SJSA1 (cell line): ENCODE measurements at regions not wholly inside any gene's neighbourhood (a gene's known extent, or its start where the extent isn't known, plus 50 kb on each side); places are given as distances from the start of the nearest gene placed in this dataset.

ENCODE experiments used
- DNase-seq, 2 experiments: peaks; one replicate each; pipeline ENCODE4 v3.0.0-alpha.2; 2015 to 2020; ENCODE audit warnings: low spot score in 2 of 2, low read depth in 1 of 2
- H3K27ac ChIP-seq: fragments of 250-450 bp; sonication (Bioruptor Pico); 2 replicates; pipeline ENCODE4 v1.5.1; 2020; ENCODE audit warnings: mild to moderate bottlenecking, moderate library complexity
- H3K27me3 ChIP-seq: fragments of 250-450 bp; sonication (Bioruptor Pico); replicated peaks from 2 replicates; pipeline ENCODE4 v1.5.1; 2020; ENCODE audit warnings: mild to moderate bottlenecking, moderate library complexity
- H3K36me3 ChIP-seq: fragments of 250-450 bp; sonication (Bioruptor Pico); 2 replicates; pipeline ENCODE4 v1.5.1; 2020; ENCODE audit warnings: mild to moderate bottlenecking
- H3K4me1 ChIP-seq: fragments of 250-450 bp; sonication (Bioruptor Pico); replicated peaks from 2 replicates; pipeline ENCODE4 v1.6.1; 2021; ENCODE audit warnings: mild to moderate bottlenecking
- H3K4me3 ChIP-seq: fragments of 250-450 bp; sonication (Bioruptor Pico); 2 replicates; pipeline ENCODE4 v1.5.1; 2020; ENCODE audit warnings: mild to moderate bottlenecking
- H3K9me3 ChIP-seq: fragments of 250-450 bp; sonication (Bioruptor Pico); replicated peaks from 2 replicates; pipeline ENCODE4 v1.5.1; 2020; ENCODE audit warnings: mild to moderate bottlenecking

DNA sequence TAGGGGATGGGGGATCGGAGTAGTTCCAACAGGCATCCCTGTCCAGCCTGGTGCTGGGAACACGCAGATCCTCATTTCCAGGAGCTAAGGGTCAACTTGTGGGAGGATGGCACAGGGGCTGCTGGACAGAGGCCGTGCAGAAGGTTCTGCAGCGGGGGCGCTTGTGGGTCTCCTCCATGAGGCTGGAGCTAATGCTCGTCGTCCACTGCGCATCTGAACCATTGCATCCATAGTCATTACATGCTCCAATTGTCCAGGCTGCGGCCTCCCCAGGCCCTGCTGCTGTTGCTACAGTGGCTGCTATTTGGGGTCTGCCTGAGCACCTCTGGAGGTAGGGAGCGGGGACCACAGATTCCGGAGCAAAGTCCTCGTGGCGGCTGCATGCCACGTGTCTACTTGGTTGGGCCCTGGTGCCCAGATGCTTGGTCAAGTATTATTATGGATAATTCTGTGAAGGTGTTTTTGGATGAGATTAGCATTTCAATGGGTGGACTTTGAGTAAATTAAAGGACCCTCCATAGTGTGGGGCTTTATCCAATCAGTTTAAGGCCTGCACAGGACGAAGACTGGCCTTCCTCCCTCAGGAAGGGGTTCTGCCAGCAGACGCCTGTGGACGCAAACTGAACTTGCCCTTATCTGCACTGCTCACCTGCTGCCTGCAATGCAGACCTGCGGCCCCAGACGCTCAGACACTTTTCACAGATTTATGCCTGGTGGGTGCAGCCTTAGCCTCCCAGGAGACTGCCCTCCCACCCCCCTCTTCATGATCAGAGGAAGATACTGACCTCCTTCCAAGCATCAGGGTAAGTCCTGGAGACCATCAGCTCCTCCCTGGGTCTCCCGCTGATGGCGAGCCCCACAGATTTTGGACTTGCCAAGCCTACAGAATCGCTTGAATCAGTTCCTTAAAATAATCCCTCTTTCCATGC, 127.5 kb upstream of the IRX4 start:
- Histone ChIP-seq H3K36me3 (no peaks in the 10 kb centered on the region), H3K27me3 (no peaks in the 10 kb centered on the region; the same call in none of the 2 replicates), H3K27ac (no peak overlapping the region), H3K4me3 (no peak overlapping the region), H3K4me1 (no peaks in the 10 kb centered on the region), H3K9me3 (no peaks in the 10 kb centered on the region)
- no peak for DNase-seq

DNA sequence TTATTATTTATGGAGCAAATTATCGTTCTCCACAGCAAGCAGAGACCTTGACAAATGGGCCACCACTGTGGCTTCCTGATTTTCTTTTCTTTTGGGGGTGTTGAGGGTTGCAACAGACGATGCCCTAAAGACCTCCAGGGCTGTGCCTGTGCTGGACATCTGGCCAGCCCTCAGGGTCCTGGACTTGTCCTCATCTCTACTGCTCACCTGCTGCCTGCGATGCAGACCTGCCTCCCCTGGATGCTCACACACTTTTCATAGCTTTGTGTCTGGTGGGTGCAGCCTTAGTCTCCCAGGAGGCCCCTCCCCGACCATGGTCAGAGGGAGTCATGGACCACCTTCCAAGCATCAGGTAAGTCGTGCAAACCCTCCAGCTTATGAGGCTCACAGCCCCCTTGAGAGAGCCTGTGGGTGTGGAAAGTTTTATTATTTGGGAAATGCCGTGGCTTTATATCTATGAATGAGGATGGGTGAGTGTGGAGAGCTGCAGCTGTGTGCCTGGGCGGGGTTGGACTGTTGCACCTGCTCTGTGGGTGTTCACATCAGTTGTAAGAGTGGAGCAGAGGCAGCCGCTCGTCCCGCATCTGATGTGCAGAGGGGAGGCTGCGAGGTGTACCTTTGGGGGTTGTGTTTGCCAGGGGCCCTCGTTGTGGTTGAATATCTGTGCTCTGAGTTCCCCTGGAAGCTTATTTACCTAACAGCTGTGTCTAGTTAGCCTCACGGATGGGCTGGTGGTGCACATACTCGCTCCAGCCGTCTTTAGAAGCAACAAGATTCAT, 126.3 kb upstream of the IRX4 start:
- Histone ChIP-seq H3K27ac (no peak overlapping the region), H3K27me3 (no peaks in the 10 kb centered on the region; the same call in 1 of the 2 replicates), H3K4me1 (no peaks in the 10 kb centered on the region), H3K36me3 (no peaks in the 10 kb centered on the region), H3K9me3 (no peaks in the 10 kb centered on the region), H3K4me3 (no peak overlapping the region)
- no peak for DNase-seq

DNA sequence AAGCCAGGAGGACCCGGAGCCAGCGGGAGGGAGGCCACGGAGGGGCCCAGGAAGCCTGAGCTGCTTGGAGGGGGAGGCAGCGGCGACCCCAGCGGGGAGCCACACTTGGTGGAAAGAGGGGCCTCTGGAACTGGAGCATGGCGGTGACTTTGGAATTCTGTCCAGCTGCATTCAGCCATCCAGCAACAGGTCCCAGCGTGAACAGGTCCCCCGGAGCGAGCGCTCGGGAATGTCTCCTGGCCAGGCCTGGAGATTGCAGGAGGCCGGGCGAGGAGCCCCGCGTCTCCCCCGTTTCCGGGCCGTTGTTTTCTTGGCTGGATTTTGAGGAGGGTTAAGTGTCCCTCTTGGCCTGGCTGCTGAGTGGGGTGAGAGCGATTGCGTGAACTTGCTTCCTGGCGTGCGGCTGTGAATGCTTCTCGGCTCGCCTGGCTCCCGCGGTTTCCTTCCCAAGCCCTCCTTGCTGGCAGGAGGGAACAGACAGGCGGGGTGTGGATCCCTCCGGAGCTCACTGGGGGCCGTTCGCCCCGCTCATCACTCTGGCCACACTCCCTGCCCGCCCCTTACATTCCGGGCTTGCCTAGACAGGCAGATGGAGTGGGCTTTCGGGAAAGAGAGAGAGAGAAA, 125.3 kb upstream of the IRX4 start:
- Histone ChIP-seq H3K27ac (no peak overlapping the region), H3K4me3 (no peak overlapping the region), H3K36me3 (no peaks in the 10 kb centered on the region), H3K27me3 (peaks cover 1% of the 10 kb centered on the region; the same call in 1 of the 2 replicates), H3K9me3 (no peaks in the 10 kb centered on the region), H3K4me1 (no peaks in the 10 kb centered on the region)
- DNase-seq, result no peak

DNA sequence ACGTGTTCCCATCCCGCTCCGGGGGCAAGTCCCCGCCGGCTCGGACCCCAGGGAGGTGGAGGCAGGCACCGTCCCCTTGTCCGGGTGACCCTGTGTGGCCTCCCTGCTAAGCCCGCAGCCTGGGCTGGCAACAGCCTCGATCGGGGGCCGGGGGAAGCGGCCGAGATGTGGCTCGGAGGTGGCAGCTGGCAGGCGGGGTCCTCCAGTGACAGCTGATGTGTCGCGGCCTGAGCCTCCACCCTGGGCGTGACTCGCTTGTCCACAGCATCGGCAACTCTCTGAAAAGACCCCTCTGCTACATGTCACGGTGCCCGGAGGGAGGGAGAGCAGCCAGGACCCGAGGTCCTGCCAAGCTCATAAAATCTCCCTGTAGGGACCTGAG, 124.8 kb upstream of the IRX4 start:
- DNase-seq, result no peak
- Histone ChIP-seq H3K9me3 (no peaks in the 10 kb centered on the region), H3K36me3 (no peaks in the 10 kb centered on the region), H3K4me3 (no peak overlapping the region), H3K4me1 (no peaks in the 10 kb centered on the region), H3K27me3 (peaks cover 3% of the 10 kb centered on the region; the same call in 1 of the 2 replicates), H3K27ac (no peak overlapping the region)

DNA sequence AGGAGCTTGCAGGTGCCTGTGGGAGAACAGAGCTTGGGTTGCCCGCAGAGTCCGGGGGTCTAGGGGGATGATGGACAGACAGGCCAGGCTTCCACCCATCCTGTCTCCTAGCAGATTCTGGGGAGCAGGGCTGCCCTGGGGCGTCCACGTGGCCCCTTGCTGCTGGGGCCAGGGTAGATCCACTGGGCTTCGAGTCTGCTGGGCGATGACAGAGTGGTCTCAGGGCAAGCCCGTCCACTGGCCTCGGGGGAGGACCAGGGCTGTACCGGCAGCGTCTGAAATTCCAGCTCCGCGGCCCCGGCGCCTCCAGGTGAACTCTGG, 124.2 kb upstream of the IRX4 start:
- DNase-seq, result no peak
- Histone ChIP-seq H3K4me1 (no peaks in the 10 kb centered on the region), H3K4me3 (no peak overlapping the region), H3K36me3 (no peaks in the 10 kb centered on the region), H3K27me3 (peaks cover 3% of the 10 kb centered on the region; the same call in 1 of the 2 replicates), H3K27ac (no peak overlapping the region), H3K9me3 (no peaks in the 10 kb centered on the region)

DNA sequence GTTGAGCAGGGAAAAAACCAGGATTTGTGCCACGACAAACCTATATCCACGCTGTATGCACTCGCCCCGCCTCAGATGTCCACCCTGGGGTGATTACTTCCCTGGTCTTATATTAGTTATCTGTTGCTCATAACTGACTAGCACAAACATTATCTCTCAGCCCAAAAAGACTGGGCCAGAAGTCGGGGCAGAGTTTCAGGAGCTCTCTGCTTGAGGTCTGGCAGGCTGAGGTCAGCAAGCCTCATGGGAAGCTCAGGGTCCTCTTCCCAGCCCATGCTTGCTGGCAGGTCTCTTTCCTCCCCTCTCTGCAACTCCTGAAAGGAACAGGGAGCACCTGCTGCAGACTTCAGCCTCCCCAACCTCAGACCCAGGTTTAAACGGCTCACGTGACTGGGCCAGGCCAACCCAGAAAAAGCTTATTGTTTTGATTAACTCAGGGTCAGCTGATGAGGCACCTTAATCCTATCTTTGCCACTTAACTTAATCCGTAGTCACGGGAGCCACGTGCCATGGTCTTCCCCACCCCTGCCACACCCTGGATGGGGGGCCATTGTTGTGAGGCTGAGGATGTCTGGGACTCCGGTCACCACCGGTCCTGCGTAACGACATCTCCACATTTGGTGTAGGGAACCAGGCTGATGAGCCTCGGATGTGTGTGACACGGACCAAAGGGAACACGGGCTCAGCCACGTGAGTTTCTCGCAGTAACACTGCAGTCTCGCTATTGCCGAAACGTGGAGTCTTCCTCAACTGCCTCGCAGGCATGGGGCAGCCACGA, 123.7 kb upstream of the IRX4 start:
- H3K9me3 ChIP-seq, result no peaks in the 10 kb centered on the region
- DNase-seq, result no peak
- H3K27me3 ChIP-seq, result peaks cover 3% of the 10 kb centered on the region; the same call in 1 of the 2 replicates
- H3K4me3 ChIP-seq, result no peak overlapping the region
- no peak overlapping the region for H3K27ac ChIP-seq
- H3K4me1 ChIP-seq, result no peaks in the 10 kb centered on the region
- H3K36me3 ChIP-seq, result no peaks in the 10 kb centered on the region

DNA sequence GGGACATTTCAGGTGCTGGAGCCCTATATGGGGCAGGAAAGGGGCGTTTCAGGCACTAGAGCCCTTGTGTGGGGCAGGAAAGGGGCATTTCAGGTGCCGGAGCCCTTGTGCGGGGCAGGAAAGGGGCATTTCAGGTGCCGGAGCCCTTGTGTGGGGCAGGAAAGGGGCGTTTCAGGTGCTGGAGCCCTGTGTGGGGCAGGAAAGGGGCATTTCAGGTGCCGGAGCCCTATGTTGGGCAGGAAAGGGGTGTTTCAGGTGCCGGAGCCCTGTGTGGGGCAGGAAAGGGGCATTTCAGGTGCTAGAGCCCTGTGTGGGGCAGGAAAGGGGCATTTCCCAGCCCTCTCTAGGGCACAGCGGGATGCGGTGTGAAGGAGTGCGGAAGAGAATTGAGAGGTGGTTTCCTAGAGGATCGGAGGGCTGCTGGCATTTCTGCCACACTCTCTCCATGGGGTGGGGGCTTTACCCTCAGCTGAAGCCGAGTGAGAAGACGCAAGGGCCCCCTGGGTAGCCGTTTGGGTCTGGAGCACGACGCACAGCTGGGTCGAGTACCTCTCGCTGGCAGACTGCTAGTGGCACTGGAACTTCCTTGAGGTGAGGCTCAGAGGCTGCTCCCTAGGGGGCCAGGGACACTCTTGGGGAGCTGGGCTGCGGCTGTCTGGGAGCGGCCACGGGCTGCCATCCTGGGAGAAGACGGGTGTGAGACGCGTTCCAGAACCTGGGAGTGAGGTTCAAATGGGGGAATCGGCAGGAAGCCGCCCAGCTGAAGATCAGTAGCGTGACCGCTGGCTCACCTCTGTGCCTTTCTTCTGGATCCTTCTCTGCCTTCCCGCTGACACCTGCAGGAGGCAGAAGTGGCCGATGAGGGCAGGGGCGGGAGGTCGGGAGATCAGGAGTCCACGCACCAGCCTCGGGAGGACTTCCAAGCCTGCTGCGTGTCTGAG, 122.6 kb upstream of the IRX4 start:
- Histone ChIP-seq H3K9me3 (0 out of 2 replicates have a peak, but pooled peaks cover 4% of the 10 kb centered on the region), H3K27ac (no peak overlapping the region), H3K36me3 (no peaks in the 10 kb centered on the region), H3K27me3 (peaks cover 3% of the 10 kb centered on the region; the same call in 1 of the 2 replicates), H3K4me1 (no peaks in the 10 kb centered on the region), H3K4me3 (no peak overlapping the region)
- no peak for DNase-seq

DNA sequence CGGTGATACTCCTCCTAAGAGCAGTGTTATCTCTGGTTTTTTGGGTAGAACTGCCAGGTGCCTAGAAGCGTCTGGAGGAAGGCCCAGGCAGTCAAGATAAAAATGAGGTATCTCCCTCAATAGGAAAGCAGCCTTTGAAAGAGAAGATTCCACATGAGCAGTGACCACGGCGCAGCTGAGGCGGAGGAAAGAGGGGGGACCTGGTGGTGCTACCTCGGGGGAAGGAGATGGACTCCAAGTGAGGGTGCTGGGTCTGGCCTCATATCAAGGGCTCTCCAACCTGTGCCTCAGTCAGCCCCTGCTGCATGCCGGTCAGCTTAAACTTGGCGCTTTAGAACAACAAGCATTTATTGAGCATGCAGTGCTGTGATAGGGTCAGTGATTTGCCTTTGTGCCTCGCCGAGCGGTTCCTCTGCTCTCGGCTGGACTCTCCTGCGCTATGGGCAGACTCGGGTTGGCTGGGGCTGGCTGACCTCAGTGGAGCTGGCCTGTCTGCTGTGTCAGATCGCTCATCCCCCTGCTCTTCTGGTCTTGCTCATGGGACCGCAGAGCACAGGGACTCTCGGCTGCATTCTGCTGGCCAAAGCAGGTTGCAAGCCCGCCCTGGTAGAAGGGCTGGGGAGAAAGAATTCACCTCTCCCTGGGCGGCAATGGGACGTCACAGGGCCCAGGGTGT, 121.1 kb upstream of the IRX4 start:
- no peak overlapping the region for H3K4me3 ChIP-seq
- no peaks in the 10 kb centered on the region for H3K4me1 ChIP-seq
- H3K27me3 ChIP-seq, result peaks cover 3% of the 10 kb centered on the region; the same call in 1 of the 2 replicates
- H3K9me3 ChIP-seq, result 0 out of 2 replicates have a peak, but pooled peaks cover 6% of the 10 kb centered on the region
- H3K27ac ChIP-seq, result no peak overlapping the region
- no peak for DNase-seq
- no peaks in the 10 kb centered on the region for H3K36me3 ChIP-seq

DNA sequence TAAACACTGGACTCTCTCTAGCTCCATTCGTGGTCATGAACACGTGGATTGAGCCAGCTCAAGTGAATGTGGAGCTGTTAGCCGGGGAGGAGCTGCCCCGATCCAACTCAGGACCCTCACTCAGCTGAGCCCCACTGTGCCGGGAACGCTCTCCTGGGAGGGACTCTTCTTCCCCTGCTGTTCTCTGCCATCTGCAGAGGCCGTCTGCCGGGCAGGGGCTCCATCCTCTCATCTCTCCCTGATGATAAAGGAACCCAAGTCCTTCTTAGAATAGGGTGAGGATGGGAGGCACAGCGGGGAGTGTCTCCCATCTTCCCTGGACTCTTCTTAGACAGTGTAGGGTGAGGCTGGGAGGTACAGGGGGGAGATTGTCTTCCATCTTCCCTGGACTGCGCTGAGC, 120.5 kb upstream of the IRX4 start:
- no peak for DNase-seq

DNA sequence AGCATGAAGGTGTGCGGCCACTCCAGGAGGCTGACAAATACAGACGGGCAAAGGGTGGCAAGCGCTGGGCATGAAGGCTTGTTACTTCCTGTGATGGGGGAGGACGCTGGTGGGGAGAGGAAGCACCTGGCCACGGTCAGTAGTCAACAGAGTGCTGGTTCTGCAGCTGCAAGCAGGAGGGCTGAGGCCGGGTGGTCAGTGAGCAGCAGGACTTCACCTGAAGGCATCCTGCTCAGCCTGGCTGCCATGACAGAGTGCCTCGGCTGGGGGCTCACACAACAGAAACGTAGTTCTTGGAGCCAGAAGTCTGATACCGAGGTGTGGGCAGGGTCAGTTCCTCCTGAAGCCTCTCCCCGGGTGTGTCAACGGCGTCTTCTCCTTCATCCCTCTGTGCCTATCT, 118.6 kb upstream of the IRX4 start:
- H3K27me3 ChIP-seq, result 0 out of 2 replicates have a peak, but pooled peaks cover 3% of the 10 kb centered on the region
- no peak overlapping the region for H3K27ac ChIP-seq
- no peaks in the 10 kb centered on the region for H3K36me3 ChIP-seq
- H3K4me1 ChIP-seq, result no peaks in the 10 kb centered on the region
- H3K4me3 ChIP-seq, result no peak overlapping the region
- DNase-seq, result no peak
- H3K9me3 ChIP-seq, result 0 out of 2 replicates have a peak, but pooled peaks cover 6% of the 10 kb centered on the region

More for the DNA sequence above, 120.5 kb upstream of the IRX4 start:
- Histone ChIP-seq H3K9me3 (0 out of 2 replicates have a peak, but pooled peaks cover 6% of the 10 kb centered on the region), H3K36me3 (no peaks in the 10 kb centered on the region), H3K27ac (no peak overlapping the region), H3K27me3 (peaks cover 3% of the 10 kb centered on the region; the same call in 1 of the 2 replicates), H3K4me3 (no peak overlapping the region), H3K4me1 (no peaks in the 10 kb centered on the region)

DNA sequence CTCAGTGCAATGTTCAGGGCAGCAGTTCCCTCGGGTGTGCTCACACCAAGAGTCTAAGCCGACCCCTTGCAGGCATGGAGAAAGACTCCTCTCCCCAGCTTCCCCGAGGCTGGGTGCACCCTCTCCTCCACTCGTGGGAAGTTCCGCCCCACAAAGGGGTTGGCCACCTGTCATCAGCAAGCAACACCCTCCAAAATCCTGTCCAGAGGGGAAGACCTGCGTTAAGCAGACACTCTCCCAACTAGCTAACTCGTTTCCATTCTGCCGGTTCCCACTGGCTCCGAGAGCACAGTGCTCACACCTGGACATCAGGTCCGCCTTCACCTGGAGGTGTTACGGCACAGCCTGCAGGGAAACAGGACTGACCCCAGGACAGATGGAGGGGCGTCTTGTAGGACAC, 117.9 kb upstream of the IRX4 start:
- H3K27me3 ChIP-seq, result 0 out of 2 replicates have a peak, but pooled peaks cover 3% of the 10 kb centered on the region
- H3K4me1 ChIP-seq, result no peaks in the 10 kb centered on the region
- no peak overlapping the region for H3K27ac ChIP-seq
- 0 out of 2 replicates have a peak, but pooled peaks cover 6% of the 10 kb centered on the region for H3K9me3 ChIP-seq
- no peak for DNase-seq
- no peaks in the 10 kb centered on the region for H3K36me3 ChIP-seq
- H3K4me3 ChIP-seq, result no peak overlapping the region

DNA sequence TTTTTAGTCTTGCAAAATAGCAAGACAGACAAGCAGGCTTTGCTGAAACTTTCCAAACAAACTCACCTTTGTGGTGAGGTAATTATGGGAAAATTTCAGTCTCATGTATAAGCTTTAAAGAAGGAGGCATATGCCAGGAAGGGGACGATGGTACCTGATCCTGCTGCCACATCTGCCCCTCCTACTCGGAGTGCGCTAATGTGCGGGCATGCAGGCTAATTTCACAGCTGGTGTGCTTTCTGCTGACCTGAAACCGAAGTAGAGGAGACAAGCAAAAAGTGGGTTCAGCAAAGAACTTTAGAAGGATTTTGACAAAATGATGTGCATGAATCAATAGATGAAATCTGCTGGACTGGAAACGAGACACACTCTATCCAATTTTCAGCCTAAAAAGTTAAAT, 117.1 kb upstream of the IRX4 start:
- 0 out of 2 replicates have a peak, but pooled peaks cover 3% of the 10 kb centered on the region for H3K27me3 ChIP-seq
- no peak overlapping the region for H3K27ac ChIP-seq

More for the DNA sequence above, 117.1 kb upstream of the IRX4 start:
- no peak overlapping the region for H3K4me3 ChIP-seq
- no peaks in the 10 kb centered on the region for H3K4me1 ChIP-seq
- H3K9me3 ChIP-seq, result 0 out of 2 replicates have a peak, but pooled peaks cover 6% of the 10 kb centered on the region
- DNase-seq, result no peak
- no peaks in the 10 kb centered on the region for H3K36me3 ChIP-seq
